Omental fat pad (tissue), 3 donors: ENCODE measurements at regions not wholly inside any gene's neighbourhood (a gene's known extent, or its start where the extent isn't known, plus 50 kb on each side); places are given as distances from the start of the nearest gene placed in this dataset.
"Not testable (repeated sequence)": the region's sequence is repeated elsewhere in the genome, so short reads cannot be mapped to it uniquely, and the experiment has no call there.

Experiments
- ATAC-seq: fragments of 150-250 bp; one replicate; pipeline ENCODE4 v1.9.1; 2016; ENCODE audit warnings: mild to moderate bottlenecking, moderate library complexity; ENCODE audit not compliant: low FRiP score
- DNase-seq: peaks from one replicate; pipeline ENCODE4 v3.0.0-alpha.2; 2019; ENCODE audit warnings: low spot score
- TF ChIP-seq, protein P1 (sequence below), 3 donors: fragments of 450-650 bp; IDR thresholded peaks; one replicate each; pipeline ENCODE4 v1.5.1; 2016 to 2017; ENCODE audit warnings: antibody characterized with exemption in 3 of 3, mild to moderate bottlenecking in 3 of 3, moderate library complexity in 2 of 3

- DNase-seq (peak; percentile 59), ATAC-seq (no peak)
These were observed 242.3 kb downstream of the LMX1A start for GRCh38 chr1:165114022-165114888.

DNA sequence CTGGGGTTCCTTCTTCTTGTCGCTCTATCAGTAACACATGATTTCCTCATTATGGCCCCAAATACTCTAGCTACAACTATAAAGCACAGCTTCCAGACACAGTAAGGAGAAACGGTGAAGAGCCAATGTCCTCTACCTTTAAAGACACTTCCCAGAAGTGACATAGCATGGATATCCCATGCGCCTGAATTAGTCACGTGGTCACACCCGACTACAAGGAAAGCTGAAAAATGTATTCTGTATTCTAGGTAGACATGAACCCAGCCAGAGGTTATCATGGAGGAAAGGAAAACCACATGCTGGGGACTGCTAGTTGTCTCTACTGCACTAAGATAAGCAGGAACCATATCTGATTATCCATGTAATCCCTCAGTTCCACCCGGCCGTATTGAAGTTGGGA lies 244.3 kb downstream of the LMX1A start:
- ATAC-seq (no peak), DNase-seq (no peak)
- TF ChIP-seq, protein P1, sequence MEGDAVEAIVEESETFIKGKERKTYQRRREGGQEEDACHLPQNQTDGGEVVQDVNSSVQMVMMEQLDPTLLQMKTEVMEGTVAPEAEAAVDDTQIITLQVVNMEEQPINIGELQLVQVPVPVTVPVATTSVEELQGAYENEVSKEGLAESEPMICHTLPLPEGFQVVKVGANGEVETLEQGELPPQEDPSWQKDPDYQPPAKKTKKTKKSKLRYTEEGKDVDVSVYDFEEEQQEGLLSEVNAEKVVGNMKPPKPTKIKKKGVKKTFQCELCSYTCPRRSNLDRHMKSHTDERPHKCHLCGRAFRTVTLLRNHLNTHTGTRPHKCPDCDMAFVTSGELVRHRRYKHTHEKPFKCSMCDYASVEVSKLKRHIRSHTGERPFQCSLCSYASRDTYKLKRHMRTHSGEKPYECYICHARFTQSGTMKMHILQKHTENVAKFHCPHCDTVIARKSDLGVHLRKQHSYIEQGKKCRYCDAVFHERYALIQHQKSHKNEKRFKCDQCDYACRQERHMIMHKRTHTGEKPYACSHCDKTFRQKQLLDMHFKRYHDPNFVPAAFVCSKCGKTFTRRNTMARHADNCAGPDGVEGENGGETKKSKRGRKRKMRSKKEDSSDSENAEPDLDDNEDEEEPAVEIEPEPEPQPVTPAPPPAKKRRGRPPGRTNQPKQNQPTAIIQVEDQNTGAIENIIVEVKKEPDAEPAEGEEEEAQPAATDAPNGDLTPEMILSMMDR (IDR thresholded peaks at IDR 0.05) = no peak

More at GRCh38 chr1:165114022-165114888, 242.3 kb downstream of the LMX1A start:
- TF ChIP-seq, protein P1 (IDR thresholded peaks at IDR 0.05) = peak in 1 of 3 donors; percentile 30

DNA sequence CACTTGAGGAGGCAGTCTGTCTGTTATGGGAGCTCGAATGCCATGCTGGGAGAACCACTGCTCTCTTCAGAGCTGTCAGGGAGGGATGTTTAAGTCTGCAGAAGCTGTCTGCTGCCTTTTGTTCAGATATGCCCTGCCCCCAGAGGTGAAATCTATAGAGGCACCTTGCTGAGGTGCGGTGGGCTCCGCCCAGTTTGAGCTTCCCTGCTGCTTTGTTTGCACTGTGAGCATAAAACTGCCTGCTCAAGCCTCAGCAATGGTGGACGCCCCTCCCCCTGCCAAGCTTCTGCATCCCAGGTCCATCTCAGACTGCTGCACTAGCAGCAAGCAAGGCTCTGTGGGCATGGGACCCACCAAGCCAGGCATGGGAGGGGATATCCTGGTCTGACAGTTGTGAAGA lies 247.5 kb downstream of the LMX1A start:
- ATAC-seq (no peak), DNase-seq (no peak)
- TF ChIP-seq, protein P1 (IDR thresholded peaks at IDR 0.05) = no peak

GRCh38 chr1:165092542-165093162 lies 263.9 kb downstream of the LMX1A start:
- not testable (repeated sequence) for ATAC-seq, DNase-seq

- no peak for DNase-seq
- ATAC-seq = no peak
- TF ChIP-seq, protein P1 (IDR thresholded peaks at IDR 0.05) = no peak
These were observed 276.1 kb downstream of the LMX1A start for GRCh38 chr1:165080253-165080896.

- no peak for DNase-seq
- TF ChIP-seq, protein P1 (IDR thresholded peaks at IDR 0.05) = no peak
- ATAC-seq = no peak
These were observed 278.1 kb downstream of the LMX1A start for GRCh38 chr1:165078391-165078790.

GRCh38 chr1:165075725-165076370 lies 280.7 kb downstream of the LMX1A start:
- no peak for ATAC-seq
- DNase-seq = no peak

More at GRCh38 chr1:165075725-165076370, 280.7 kb downstream of the LMX1A start:
- TF ChIP-seq, protein P1 (IDR thresholded peaks at IDR 0.05) = no peak
